ENCODE measurements at regions not wholly inside any gene's neighbourhood (a gene's known extent, or its start where the extent isn't known, plus 50 kb on each side); places are given as distances from the start of the nearest gene placed in this dataset.

- no peak for TF ChIP-seq CHD7 (IDR thresholded peaks at IDR 0.05; ENCODE audit: insufficient replicate concordance, low read length)
These were observed 78.7 kb upstream of the C11orf87 start (continued) for GRCh38 chr11:109343242-109343641.
